IMR-90 (cell line): ENCODE measurements at regions not wholly inside any gene's neighbourhood (a gene's known extent, or its start where the extent isn't known, plus 50 kb on each side); places are given as distances from the start of the nearest gene placed in this dataset.

Source experiments
- ATAC-seq: fragments of 200-7000 bp; cut with Tn5 transposase; 2 replicates; pipeline ENCODE4 v1.9.1; 2020; ENCODE audit warnings: low read depth, mild to moderate bottlenecking, moderate library complexity
- BruUV-seq: library from RNA; stranded (reverse); fragments of 400-500 nt; replicated peaks from 2 replicates; lab custom pipeline; 2021; lab: Mats Ljungman, UMichigan
- CTCF ChIA-PET: fragments of 300-600 bp; formaldehyde crosslinking; extraction: SDS; loops from one replicate; lab custom pipeline; 2021; ENCODE audit warnings: antibody characterized with exemption; lab: Yijun Ruan, JAX
- POLR2A ChIA-PET: fragments of 300-600 bp; sonication (Branson Sonifier 250); formaldehyde crosslinking; loops from one replicate; lab custom pipeline; 2022; ENCODE audit warnings: antibody characterized with exemption; ENCODE audit not compliant: unreplicated experiment; lab: Charles Lee
- DNase-seq: peaks from one replicate; pipeline ENCODE4 v3.0.0; 2013
- H2AFZ ChIP-seq: replicated peaks from 2 replicates; pipeline ENCODE3; 2013; ENCODE audit warnings: low read length, mild to moderate bottlenecking; ENCODE audit not compliant: poor library complexity
- H2AK5ac ChIP-seq: 2 replicates; pipeline ENCODE4 v1.6.1; 2013; ENCODE audit warnings: low read depth, low read length, inconsistent platforms
- H2AK9ac ChIP-seq: replicated peaks from 2 replicates; pipeline ENCODE3; 2013; ENCODE audit warnings: mild to moderate bottlenecking, low read depth, low read length, moderate library complexity; ENCODE audit not compliant: poor library complexity
- H2BK120ac ChIP-seq: 2 replicates; pipeline ENCODE4 v1.6.1; 2013; ENCODE audit warnings: low read depth, low read length, inconsistent platforms
- H2BK15ac ChIP-seq: 3 replicates; pipeline ENCODE4 v1.6.1; 2013; ENCODE audit warnings: low read depth, low read length, inconsistent platforms
- H2BK20ac ChIP-seq: 2 replicates; pipeline ENCODE4 v1.6.1; 2013; ENCODE audit warnings: low read depth, mild to moderate bottlenecking, inconsistent platforms, low read length, moderate library complexity
- H2BK5ac ChIP-seq: 2 replicates; pipeline ENCODE4 v1.6.1; 2013; ENCODE audit warnings: mild to moderate bottlenecking, low read depth, low read length, inconsistent platforms; ENCODE audit not compliant: poor library complexity, severe bottlenecking
- H3K14ac ChIP-seq: replicated peaks from 2 replicates; pipeline ENCODE4 v1.6.1; 2013; ENCODE audit warnings: low read depth, low read length, inconsistent platforms
- H3K18ac ChIP-seq: 2 replicates; pipeline ENCODE4 v1.6.1; 2013; ENCODE audit warnings: low read depth, low read length, control low read depth
- H3K23ac ChIP-seq: 2 replicates; pipeline ENCODE4 v1.6.1; 2013; ENCODE audit warnings: low read depth, low read length, inconsistent platforms
- H3K27ac ChIP-seq: 2 replicates; pipeline ENCODE4 v1.5.1; 2013; ENCODE audit warnings: mild to moderate bottlenecking, control low read depth, low read length; ENCODE audit not compliant: insufficient read depth
- H3K27me3 ChIP-seq: 2 replicates; pipeline ENCODE4 v1.6.1; 2013; ENCODE audit warnings: low read length; ENCODE audit not compliant: control insufficient read depth, insufficient read depth
- H3K36me3 ChIP-seq: 2 replicates; pipeline ENCODE4 v1.6.1; 2013; ENCODE audit warnings: low read length, mixed read lengths; ENCODE audit not compliant: control insufficient read depth, insufficient read depth
- H3K4ac ChIP-seq: 2 replicates; pipeline ENCODE4 v1.6.1; 2013; ENCODE audit warnings: low read depth, low read length, inconsistent platforms
- H3K4me1 ChIP-seq: 2 replicates; pipeline ENCODE4 v1.6.1; 2013; ENCODE audit warnings: low read length, mixed read lengths; ENCODE audit not compliant: control insufficient read depth, insufficient read depth
- H3K4me2 ChIP-seq: 2 replicates; pipeline ENCODE4 v1.6.1; 2013; ENCODE audit warnings: low read depth, mild to moderate bottlenecking, control low read depth, low read length, moderate library complexity
- H3K4me3 ChIP-seq: 2 replicates; pipeline ENCODE4 v1.5.1; 2013; ENCODE audit warnings: low read depth, mild to moderate bottlenecking, control low read depth, low read length, moderate library complexity; ENCODE audit not compliant: insufficient read depth
- H3K56ac ChIP-seq: 2 replicates; pipeline ENCODE4 v1.6.1; 2013; ENCODE audit warnings: low read length, inconsistent platforms; ENCODE audit not compliant: insufficient read depth; ENCODE audit errors: extremely low read depth
- H3K79me1 ChIP-seq, 2 experiments: 2 replicates each; pipeline ENCODE4 v1.6.1; 2013; ENCODE audit warnings: low read length in 2 of 2, inconsistent platforms in 1 of 2, low read depth in 1 of 2
- H3K9ac ChIP-seq: 2 replicates; pipeline ENCODE4 v1.6.1; 2013; ENCODE audit warnings: low read depth, low read length, control low read depth
- H3K9me1 ChIP-seq: 2 replicates; pipeline ENCODE4 v1.6.1; 2013; ENCODE audit warnings: low read length, inconsistent platforms; ENCODE audit not compliant: insufficient read depth
- H3K9me3 ChIP-seq: 2 replicates; pipeline ENCODE4 v1.6.1; 2013; ENCODE audit warnings: low read length; ENCODE audit not compliant: control insufficient read depth, insufficient read depth
- H4K20me1 ChIP-seq: 2 replicates; pipeline ENCODE4 v1.6.1; 2013; ENCODE audit warnings: low read length, inconsistent platforms; ENCODE audit not compliant: insufficient read depth
- H4K5ac ChIP-seq: 2 replicates; pipeline ENCODE4 v1.6.1; 2013; ENCODE audit warnings: mild to moderate bottlenecking, low read depth, low read length, control low read depth
- H4K8ac ChIP-seq, 2 experiments: 2 replicates each; pipeline ENCODE4 v1.6.1; 2013; ENCODE audit warnings: low read depth in 2 of 2, low read length in 2 of 2, control low read depth in 1 of 2, inconsistent platforms in 1 of 2
- H4K91ac ChIP-seq: 2 replicates; pipeline ENCODE4 v1.6.1; 2013; ENCODE audit warnings: low read depth, low read length, inconsistent platforms; ENCODE audit not compliant: insufficient read depth
- BHLHE40 ChIP-seq: fragments of 150-350 bp; IDR thresholded peaks from 2 replicates; pipeline ENCODE4 v1.6.1; 2016; ENCODE audit warnings: mild to moderate bottlenecking, low read depth, low read length
- CEBPB ChIP-seq: IDR thresholded peaks from 2 replicates; pipeline ENCODE4 v1.6.1; 2012; ENCODE audit warnings: low read depth, low read length, improper control_type of control experiment
- CHD1 ChIP-seq: IDR thresholded peaks from 2 replicates; pipeline ENCODE4 v1.6.1; 2012; ENCODE audit warnings: low read depth, low read length, improper control_type of control experiment
- FOS ChIP-seq: fragments of 150-350 bp; IDR thresholded peaks from 2 replicates; pipeline ENCODE4 v1.6.1; 2016; ENCODE audit warnings: low read depth, low read length
- MAFK ChIP-seq: IDR thresholded peaks from 2 replicates; pipeline ENCODE4 v1.6.1; 2012; ENCODE audit warnings: low read depth, low read length, improper control_type of control experiment
- MAZ ChIP-seq: IDR thresholded peaks from 2 replicates; pipeline ENCODE4 v1.6.1; 2012; ENCODE audit warnings: low read depth, mild to moderate bottlenecking, low read length, improper control_type of control experiment, moderate library complexity, borderline replicate concordance
- MXI1 ChIP-seq: IDR thresholded peaks from 2 replicates; pipeline ENCODE4 v1.6.1; 2012; ENCODE audit warnings: low read depth, mild to moderate bottlenecking, low read length, moderate library complexity, borderline replicate concordance
- NFE2L2 ChIP-seq: fragments of 150-350 bp; IDR thresholded peaks from 2 replicates; pipeline ENCODE4 v1.6.1; 2016; ENCODE audit warnings: low read depth, mild to moderate bottlenecking, low read length
- POLR2A ChIP-seq: IDR thresholded peaks from 2 replicates; pipeline ENCODE4 v1.6.1; 2012; ENCODE audit warnings: mild to moderate bottlenecking, low read depth, low read length
- RAD21 ChIP-seq: IDR thresholded peaks from 2 replicates; pipeline ENCODE4 v1.6.1; 2012; ENCODE audit warnings: low read length, improper control_type of control experiment
- RCOR1 ChIP-seq: IDR thresholded peaks from 2 replicates; pipeline ENCODE4 v1.6.1; 2012; ENCODE audit warnings: mild to moderate bottlenecking, low read length, improper control_type of control experiment; ENCODE audit not compliant: insufficient replicate concordance
- RFX5 ChIP-seq: IDR thresholded peaks from 2 replicates; pipeline ENCODE4 v1.8.0; 2012; ENCODE audit warnings: low read depth, mild to moderate bottlenecking, low read length, moderate library complexity
- SMC3 ChIP-seq: fragments of 150-350 bp; IDR thresholded peaks from 2 replicates; pipeline ENCODE4 v1.6.1; 2016; ENCODE audit warnings: low read depth, mild to moderate bottlenecking, antibody characterized with exemption, low read length, moderate library complexity
- WGBS, 2 experiments: methylation state at CpG; one replicate each; pipeline versions ENCODE4 v1.1.5 to v1.1.7; 2013; ENCODE audit warnings: missing lambda C conversion rate in 2 of 2; ENCODE audit not compliant: insufficient read length in 1 of 2; ENCODE audit errors: extremely low coverage in 2 of 2; 5-methylcytosine and 5-hydroxymethylcytosine counted together
- dilution Hi-C: fragments of 300-500 bp; cut with HindIII; formaldehyde crosslinking; loops from one replicate; pipeline ENCODE4 v1.14.3; 2018; ENCODE audit warnings: low sequenced_read_pairs; ENCODE audit not compliant: unreplicated experiment
- in situ Hi-C: fragments of 300-500 bp; cut with MboI; formaldehyde crosslinking; loops from 3 replicates; pipeline ENCODE4 v1.14.3; 2019; ENCODE audit warnings: low sequenced_read_pairs, inconsistent platforms, mixed read lengths
- intact Hi-C: fragments of 100-400 bp; cut with micrococcal nuclease; formaldehyde crosslinking; loops from 2 replicates; pipeline ENCODE4 v1.10.0; 2022
- TF ChIP-seq, protein P1 (sequence below): fragments of 150-350 bp; IDR thresholded peaks from 2 replicates; pipeline ENCODE4 v1.6.1; 2016; ENCODE audit warnings: low read depth, mild to moderate bottlenecking, low read length, moderate library complexity, borderline replicate concordance
- TF ChIP-seq, protein P2 (sequence below): conservative IDR thresholded peaks from 2 replicates; pipeline ENCODE4 v1.5.1; 2012; ENCODE audit warnings: mild to moderate bottlenecking, low read depth, low read length, improper control_type of control experiment
- TF ChIP-seq, protein P3 (sequence below): fragments of 150-350 bp; IDR thresholded peaks from 2 replicates; pipeline ENCODE4 v1.6.1; 2017; ENCODE audit warnings: mild to moderate bottlenecking, antibody characterized with exemption, low read length, low read depth

DNA sequence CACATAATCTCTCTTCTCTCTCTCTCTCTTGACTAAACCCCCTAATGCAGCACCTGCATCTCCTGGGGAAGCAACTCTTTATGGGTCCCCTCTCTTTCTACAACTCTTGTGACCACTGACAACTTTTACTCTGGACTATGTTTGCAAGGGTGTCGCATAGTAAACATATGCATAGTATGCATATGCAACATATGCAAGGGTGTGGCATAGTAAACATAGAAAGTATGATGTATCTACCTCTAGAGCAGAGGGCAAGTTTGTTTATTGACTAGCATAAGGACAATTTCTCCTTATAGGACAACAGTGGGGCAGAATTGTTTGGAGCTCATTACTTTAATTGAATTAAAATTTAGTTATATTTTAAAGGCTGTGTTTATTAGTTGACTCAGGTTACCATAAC, 462.5 kb downstream of the AMY1C start:
- H3K4me2 ChIP-seq: no peak overlapping the region
- no peak overlapping the region for H3K18ac ChIP-seq
- dilution Hi-C loops: no loop called here
- TF ChIP-seq NFE2L2 (no peak), RFX5 (no peak), POLR2A (no peak), RAD21 (no peak), CEBPB (no peak), CHD1 (no peak), SMC3 (no peak), FOS (no peak), MAZ (no peak), BHLHE40 (no peak), MAFK (no peak), RCOR1 (no peak), MXI1 (no peak)
- TF ChIP-seq, protein P1, sequence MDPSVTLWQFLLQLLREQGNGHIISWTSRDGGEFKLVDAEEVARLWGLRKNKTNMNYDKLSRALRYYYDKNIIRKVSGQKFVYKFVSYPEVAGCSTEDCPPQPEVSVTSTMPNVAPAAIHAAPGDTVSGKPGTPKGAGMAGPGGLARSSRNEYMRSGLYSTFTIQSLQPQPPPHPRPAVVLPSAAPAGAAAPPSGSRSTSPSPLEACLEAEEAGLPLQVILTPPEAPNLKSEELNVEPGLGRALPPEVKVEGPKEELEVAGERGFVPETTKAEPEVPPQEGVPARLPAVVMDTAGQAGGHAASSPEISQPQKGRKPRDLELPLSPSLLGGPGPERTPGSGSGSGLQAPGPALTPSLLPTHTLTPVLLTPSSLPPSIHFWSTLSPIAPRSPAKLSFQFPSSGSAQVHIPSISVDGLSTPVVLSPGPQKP: no peak
- TF ChIP-seq, protein P2, sequence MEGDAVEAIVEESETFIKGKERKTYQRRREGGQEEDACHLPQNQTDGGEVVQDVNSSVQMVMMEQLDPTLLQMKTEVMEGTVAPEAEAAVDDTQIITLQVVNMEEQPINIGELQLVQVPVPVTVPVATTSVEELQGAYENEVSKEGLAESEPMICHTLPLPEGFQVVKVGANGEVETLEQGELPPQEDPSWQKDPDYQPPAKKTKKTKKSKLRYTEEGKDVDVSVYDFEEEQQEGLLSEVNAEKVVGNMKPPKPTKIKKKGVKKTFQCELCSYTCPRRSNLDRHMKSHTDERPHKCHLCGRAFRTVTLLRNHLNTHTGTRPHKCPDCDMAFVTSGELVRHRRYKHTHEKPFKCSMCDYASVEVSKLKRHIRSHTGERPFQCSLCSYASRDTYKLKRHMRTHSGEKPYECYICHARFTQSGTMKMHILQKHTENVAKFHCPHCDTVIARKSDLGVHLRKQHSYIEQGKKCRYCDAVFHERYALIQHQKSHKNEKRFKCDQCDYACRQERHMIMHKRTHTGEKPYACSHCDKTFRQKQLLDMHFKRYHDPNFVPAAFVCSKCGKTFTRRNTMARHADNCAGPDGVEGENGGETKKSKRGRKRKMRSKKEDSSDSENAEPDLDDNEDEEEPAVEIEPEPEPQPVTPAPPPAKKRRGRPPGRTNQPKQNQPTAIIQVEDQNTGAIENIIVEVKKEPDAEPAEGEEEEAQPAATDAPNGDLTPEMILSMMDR: no peak
- TF ChIP-seq, protein P3, sequence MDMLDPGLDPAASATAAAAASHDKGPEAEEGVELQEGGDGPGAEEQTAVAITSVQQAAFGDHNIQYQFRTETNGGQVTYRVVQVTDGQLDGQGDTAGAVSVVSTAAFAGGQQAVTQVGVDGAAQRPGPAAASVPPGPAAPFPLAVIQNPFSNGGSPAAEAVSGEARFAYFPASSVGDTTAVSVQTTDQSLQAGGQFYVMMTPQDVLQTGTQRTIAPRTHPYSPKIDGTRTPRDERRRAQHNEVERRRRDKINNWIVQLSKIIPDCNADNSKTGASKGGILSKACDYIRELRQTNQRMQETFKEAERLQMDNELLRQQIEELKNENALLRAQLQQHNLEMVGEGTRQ: no peak
- H3K4me1 ChIP-seq: no peaks in the 10 kb centered on the region
- no peaks in the 10 kb centered on the region for H3K9me1 ChIP-seq
- WGBS, 2 experiments: no CpG with 5 or more reads among the region's 1 CpG
- H3K79me1 ChIP-seq: no peaks in the 10 kb centered on the region
- in situ Hi-C loops: no loop called here
- no peak overlapping the region for H2BK20ac ChIP-seq
- ATAC-seq (no peak), DNase-seq (no peak)
- no peak overlapping the region for H3K27ac ChIP-seq
- H4K20me1 ChIP-seq: no peaks in the 10 kb centered on the region
- H4K91ac ChIP-seq: no peak overlapping the region
- no peaks in the 10 kb centered on the region; the same call in 1 of the 2 replicates for H3K9me3 ChIP-seq
- H2AFZ ChIP-seq: no peak overlapping the region
- POLR2A ChIA-PET: no interaction called here
- H3K9ac ChIP-seq: no peak overlapping the region
- no peaks in the 10 kb centered on the region for H3K27me3 ChIP-seq
- no peak overlapping the region for H2BK15ac ChIP-seq
- H3K23ac ChIP-seq: no peak overlapping the region
- no peaks in the 10 kb centered on the region for H3K36me3 ChIP-seq
- no peak overlapping the region for H3K56ac ChIP-seq
- H3K4me3 ChIP-seq: no peak overlapping the region
- H2AK9ac ChIP-seq: no peak overlapping the region
- no peak overlapping the region for H2BK120ac ChIP-seq
- no peak overlapping the region for H2AK5ac ChIP-seq
- BruUV-seq: no TSS peak
- H4K8ac ChIP-seq: no peak overlapping the region
- CTCF ChIA-PET: no interaction called here
- intact Hi-C loops: no loop called here
- H3K4ac ChIP-seq: no peak overlapping the region
- H4K5ac ChIP-seq: no peak overlapping the region
- H2BK5ac ChIP-seq: no peak overlapping the region
- H3K14ac ChIP-seq: no peak overlapping the region
